Neuronal stem cell (in vitro differentiated cells): ENCODE measurements at regions not wholly inside any gene's neighbourhood (a gene's known extent, or its start where the extent isn't known, plus 50 kb on each side); places are given as distances from the start of the nearest gene placed in this dataset.
A peak's percentile ranks its signal among the peaks of the same experiment; 100 is the strongest.

Experiments
- DNase-seq: peaks from one replicate; pipeline ENCODE4 v3.0.0-alpha.2; 2013; ENCODE audit warnings: low spot score
- H2AFZ ChIP-seq: one replicate; pipeline ENCODE4 v1.6.1; 2013; ENCODE audit warnings: mild to moderate bottlenecking, low read length, inconsistent platforms
- H2AK5ac ChIP-seq: 2 replicates; pipeline ENCODE4 v1.6.1; 2013; ENCODE audit warnings: low read depth, mild to moderate bottlenecking, inconsistent platforms, low read length, moderate library complexity, mixed read lengths
- H2BK120ac ChIP-seq: 2 replicates; pipeline ENCODE4 v1.6.1; 2013; ENCODE audit warnings: low read depth, mild to moderate bottlenecking, inconsistent platforms, low read length, moderate library complexity, mixed read lengths
- H2BK12ac ChIP-seq: one replicate; pipeline ENCODE4 v1.6.1; 2013; ENCODE audit warnings: low read length, inconsistent platforms
- H2BK15ac ChIP-seq: 2 replicates; pipeline ENCODE4 v1.6.1; 2013; ENCODE audit warnings: mild to moderate bottlenecking, low read length, inconsistent platforms, mixed read lengths
- H2BK5ac ChIP-seq: one replicate; pipeline ENCODE4 v1.6.1; 2013; ENCODE audit warnings: inconsistent platforms, mild to moderate bottlenecking, low read length, moderate library complexity
- H3K14ac ChIP-seq: one replicate; pipeline ENCODE4 v1.6.1; 2013; ENCODE audit warnings: low read length, inconsistent platforms
- H3K18ac ChIP-seq: 2 replicates; pipeline ENCODE4 v1.6.1; 2013; ENCODE audit warnings: low read length, inconsistent platforms
- H3K23ac ChIP-seq: 2 replicates; pipeline ENCODE4 v1.6.1; 2013; ENCODE audit warnings: low read depth, mild to moderate bottlenecking, mixed read lengths, low read length, inconsistent platforms; ENCODE audit not compliant: poor library complexity
- H3K27ac ChIP-seq: replicated peaks from 3 replicates; pipeline ENCODE4 v1.5.1; 2013; ENCODE audit warnings: low read length, inconsistent platforms
- H3K27me3 ChIP-seq, 3 experiments: 2 replicates each; pipeline ENCODE4 v1.6.1; 2013; ENCODE audit warnings: low read length in 3 of 3, mild to moderate bottlenecking in 2 of 3, inconsistent platforms in 1 of 3, low read depth in 1 of 3, mixed read lengths in 1 of 3, moderate library complexity in 1 of 3; ENCODE audit not compliant: control insufficient read depth in 3 of 3, insufficient read depth in 3 of 3
- H3K36me3 ChIP-seq, 2 donors: replicated peaks in 1 of 2; 2 replicates each; pipeline ENCODE4 v1.6.1; 2013; ENCODE audit warnings: low read length in 2 of 2; ENCODE audit not compliant: control insufficient read depth in 2 of 2, insufficient read depth in 2 of 2
- H3K4ac ChIP-seq: 2 replicates; pipeline ENCODE4 v1.6.1; 2013; ENCODE audit warnings: inconsistent platforms, mild to moderate bottlenecking, low read length, moderate library complexity
- H3K4me1 ChIP-seq, 2 donors: 1 replicate in 1 of 2; 2 replicates in 1 of 2; pipeline ENCODE4 v1.6.1; 2013; ENCODE audit warnings: low read length in 2 of 2, low read depth in 1 of 2; ENCODE audit not compliant: control insufficient read depth in 2 of 2, insufficient read depth in 1 of 2
- H3K4me2 ChIP-seq: one replicate; pipeline ENCODE4 v1.6.1; 2013; ENCODE audit warnings: mild to moderate bottlenecking, low read length, inconsistent platforms; ENCODE audit not compliant: insufficient read depth, poor library complexity, severe bottlenecking
- H3K4me3 ChIP-seq, 2 donors: 2 replicates each; pipeline ENCODE4 v1.5.1; 2013; ENCODE audit warnings: low read length in 2 of 2, mild to moderate bottlenecking in 2 of 2, inconsistent platforms in 1 of 2, moderate library complexity in 1 of 2
- H3K79me1 ChIP-seq: one replicate; pipeline ENCODE4 v1.6.1; 2013; ENCODE audit warnings: low read depth, mild to moderate bottlenecking, inconsistent platforms, low read length, moderate library complexity
- H3K9ac ChIP-seq: one replicate; pipeline ENCODE4 v1.6.1; 2013; ENCODE audit warnings: mild to moderate bottlenecking, low read depth, low read length, inconsistent platforms; ENCODE audit not compliant: poor library complexity
- H3K9me3 ChIP-seq, 2 donors: replicated peaks in 1 of 2; 2 replicates each; pipeline versions ENCODE3 to v1.6.1; 2013; ENCODE audit warnings: low read length in 2 of 2, mild to moderate bottlenecking in 2 of 2, inconsistent platforms in 1 of 2, low read depth in 1 of 2, mixed read lengths in 1 of 2, moderate library complexity in 1 of 2; ENCODE audit not compliant: control insufficient read depth in 2 of 2, insufficient read depth in 1 of 2
- H4K8ac ChIP-seq: one replicate; pipeline ENCODE4 v1.6.1; 2013; ENCODE audit warnings: low read depth, mild to moderate bottlenecking, inconsistent platforms, low read length, moderate library complexity
- H4K91ac ChIP-seq: one replicate; pipeline ENCODE4 v1.6.1; 2013; ENCODE audit warnings: low read length, low read depth, mild to moderate bottlenecking, inconsistent platforms; ENCODE audit not compliant: poor library complexity
- WGBS, 2 donors: extraction: QIAGEN DNeasy Blood & Tissue Kit; methylation state at CpG; one replicate each; pipeline ENCODE4 v1.1.7; 2013; ENCODE audit warnings: missing lambda C conversion rate in 2 of 2, mixed read lengths in 1 of 2; ENCODE audit not compliant: insufficient read length in 2 of 2, insufficient replicate concordance in 1 of 2; ENCODE audit errors: extremely low coverage in 2 of 2; 5-methylcytosine and 5-hydroxymethylcytosine counted together

- WGBS, 2 donors, result no CpG with 5 or more reads among the region's 3 CpGs
- H3K9me3 ChIP-seq, result no peaks in the 10 kb centered on the region
These were observed 430.9 kb downstream of the ETS1 start for GRCh38 chr11:128156486-128156885.

GRCh38 chr11:128155590-128155989 is 431.8 kb downstream of the ETS1 start:
- no peak overlapping the region for H4K8ac ChIP-seq
- no peak overlapping the region for H2BK5ac ChIP-seq
- H3K36me3 ChIP-seq, result no peaks in the 10 kb centered on the region
- H2AFZ ChIP-seq, result no peak overlapping the region
- H3K27me3 ChIP-seq, result no peaks in the 10 kb centered on the region
- no CpG with 5 or more reads among the region's 2 CpGs for WGBS, 2 donors
- H4K91ac ChIP-seq, result no peak overlapping the region
- H3K9me3 ChIP-seq, result no peaks in the 10 kb centered on the region
- no peak for DNase-seq
- H3K9ac ChIP-seq, result no peak overlapping the region
- H3K14ac ChIP-seq, result no peak overlapping the region
- H3K18ac ChIP-seq, result no peak overlapping the region
- H2AK5ac ChIP-seq, result no peak overlapping the region
- H3K79me1 ChIP-seq, result no peaks in the 10 kb centered on the region
- no peak overlapping the region for H3K4me2 ChIP-seq
- no peak overlapping the region for H3K27ac ChIP-seq
- H2BK120ac ChIP-seq, result no peak overlapping the region
- peaks cover 5 to 10% of the 10 kb centered on the region in 2 donors for H3K4me1 ChIP-seq
- no peak overlapping the region for H3K4ac ChIP-seq
- H3K23ac ChIP-seq, result no peak overlapping the region
- no peak overlapping the region for H3K4me3 ChIP-seq
- no peak overlapping the region for H2BK12ac ChIP-seq
- H2BK15ac ChIP-seq, result no peak overlapping the region

More at GRCh38 chr11:128156486-128156885, 430.9 kb downstream of the ETS1 start:
- H2AK5ac ChIP-seq, result no peak overlapping the region
- DNase-seq, result no peak
- H3K14ac ChIP-seq, result no peak overlapping the region
- no peak overlapping the region for H4K8ac ChIP-seq
- H4K91ac ChIP-seq, result no peak overlapping the region
- no peak overlapping the region for H2BK5ac ChIP-seq
- H2AFZ ChIP-seq, result no peak overlapping the region
- no peaks in the 10 kb centered on the region for H3K79me1 ChIP-seq
- no peak overlapping the region for H3K4me2 ChIP-seq
- H3K27me3 ChIP-seq, result no peaks in the 10 kb centered on the region
- peaks cover 5 to 10% of the 10 kb centered on the region in 2 donors for H3K4me1 ChIP-seq
- H3K18ac ChIP-seq, result no peak overlapping the region
- H3K9ac ChIP-seq, result no peak overlapping the region
- H3K4me3 ChIP-seq, result no peak overlapping the region
- no peak overlapping the region for H2BK12ac ChIP-seq
- no peak overlapping the region for H2BK15ac ChIP-seq
- H3K4ac ChIP-seq, result no peak overlapping the region
- H3K23ac ChIP-seq, result no peak overlapping the region
- no peaks in the 10 kb centered on the region for H3K36me3 ChIP-seq
- no peak overlapping the region for H2BK120ac ChIP-seq
- H3K27ac ChIP-seq, result no peak overlapping the region

- H3K23ac ChIP-seq, result no peak overlapping the region
- WGBS, 2 donors, result no CpG with 5 or more reads among the region's 4 CpGs
These were observed 433.7 kb downstream of the ETS1 start for GRCh38 chr11:128153697-128154048.

GRCh38 chr11:128152796-128153696 is 434.3 kb downstream of the ETS1 start:
- Histone ChIP-seq H3K27ac (no peak overlapping the region), H3K27me3 (no peaks in the 10 kb centered on the region)
- 100% methylated on average over 2 of the region's 6 CpGs; no CpG with 5 or more reads in 1 of the 2 donors for WGBS, 2 donors

More at GRCh38 chr11:128153697-128154048, 433.7 kb downstream of the ETS1 start:
- Histone ChIP-seq H2BK12ac (no peak overlapping the region), H3K4me3 (no peak overlapping the region), H2BK120ac (no peak overlapping the region), H2BK15ac (no peak overlapping the region), H3K4ac (no peak overlapping the region), H4K8ac (no peak overlapping the region), H3K4me2 (no peak overlapping the region), H3K27me3 (no peaks in the 10 kb centered on the region), H3K4me1 (peaks cover 5 to 10% of the 10 kb centered on the region in 2 donors), H2BK5ac (no peak overlapping the region), H4K91ac (no peak overlapping the region), H3K27ac (no peak overlapping the region), H3K18ac (peak overlapping the region; percentile 23), H2AFZ (peak overlapping the region; percentile 54), H2AK5ac (no peak overlapping the region), H3K9ac (no peak overlapping the region), H3K14ac (no peak overlapping the region), H3K36me3 (no peaks in the 10 kb centered on the region), H3K79me1 (no peaks in the 10 kb centered on the region), H3K9me3 (no peaks in the 10 kb centered on the region)
- DNase-seq, result no peak

More at GRCh38 chr11:128152796-128153696, 434.3 kb downstream of the ETS1 start:
- H3K79me1 ChIP-seq, result no peaks in the 10 kb centered on the region
- no peak overlapping the region for H3K23ac ChIP-seq
- DNase-seq, result no peak
- H4K8ac ChIP-seq, result no peak overlapping the region
- H3K9ac ChIP-seq, result no peak overlapping the region
- H3K36me3 ChIP-seq, result no peaks in the 10 kb centered on the region
- no peak overlapping the region for H3K4me3 ChIP-seq
- no peak overlapping the region for H2BK120ac ChIP-seq
- no peak overlapping the region for H2AK5ac ChIP-seq
- H2AFZ ChIP-seq, result peak overlapping the region; percentile 54
- H2BK15ac ChIP-seq, result no peak overlapping the region
- H3K4me2 ChIP-seq, result no peak overlapping the region
- H3K4me1 ChIP-seq, result peaks cover 5 to 10% of the 10 kb centered on the region in 2 donors
- no peak overlapping the region for H3K18ac ChIP-seq
- no peaks in the 10 kb centered on the region for H3K9me3 ChIP-seq
- no peak overlapping the region for H3K4ac ChIP-seq
- no peak overlapping the region for H3K14ac ChIP-seq
- H2BK5ac ChIP-seq, result no peak overlapping the region
- no peak overlapping the region for H4K91ac ChIP-seq
- H2BK12ac ChIP-seq, result no peak overlapping the region
